GM03348 (cell line): ENCODE measurements at regions not wholly inside any gene's neighbourhood (a gene's known extent, or its start where the extent isn't known, plus 50 kb on each side); places are given as distances from the start of the nearest gene placed in this dataset.

Experiments
- DNase-seq: peaks from one replicate; pipeline ENCODE4 v3.0.0; 2012; ENCODE audit warnings: low spot score

DNA sequence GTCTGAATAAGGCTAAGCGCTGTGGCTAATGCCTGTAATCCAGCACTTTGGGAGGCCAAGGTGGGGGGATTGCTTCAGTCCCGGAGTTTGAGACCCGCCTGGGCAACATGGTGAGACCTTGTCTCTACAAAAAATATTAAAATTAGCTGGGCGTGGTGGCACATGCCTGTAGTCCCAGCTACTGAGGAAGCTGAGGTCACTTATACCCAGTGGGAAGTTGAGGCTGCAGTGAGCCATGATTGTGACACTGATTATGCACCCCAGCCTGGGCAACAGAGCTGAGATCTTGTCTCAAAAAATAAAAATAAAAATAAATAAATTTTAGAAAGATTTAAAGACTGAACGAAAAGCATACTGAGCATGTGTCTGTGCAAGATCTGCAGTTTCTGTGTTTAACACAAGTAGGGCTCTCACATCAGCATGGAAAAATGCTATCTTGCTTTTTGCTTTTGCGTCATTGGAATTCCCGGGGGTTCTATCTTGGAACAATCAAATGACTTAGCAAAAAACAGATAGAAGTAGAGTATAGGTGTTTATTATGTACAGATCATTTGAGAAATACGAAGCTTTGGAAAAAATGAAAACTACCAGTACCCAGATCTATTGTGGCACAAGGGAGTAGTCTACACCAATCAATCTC, 161.9 kb downstream of the CAPZA3 start:
- DNase-seq = no peak

DNA sequence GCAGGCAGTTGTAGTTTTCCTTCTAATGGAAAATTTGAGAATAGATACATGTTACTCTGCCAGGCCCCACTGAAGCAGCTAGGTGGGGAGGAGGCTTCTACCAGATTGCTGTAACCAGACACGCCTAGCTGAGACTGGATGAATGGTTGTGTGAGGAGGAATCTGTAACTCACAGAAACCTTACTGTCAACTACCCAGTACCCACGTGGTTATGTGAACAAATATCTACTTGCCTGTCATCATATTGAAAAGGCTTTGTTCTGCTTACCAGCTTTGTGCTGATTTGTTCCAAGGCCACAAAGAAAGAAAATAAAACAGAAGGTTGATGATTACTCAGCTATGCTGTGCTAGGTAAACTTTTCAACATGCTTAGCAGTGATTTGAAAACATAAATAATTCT, 167.2 kb downstream of the CAPZA3 start:
- DNase-seq = no peak

DNA sequence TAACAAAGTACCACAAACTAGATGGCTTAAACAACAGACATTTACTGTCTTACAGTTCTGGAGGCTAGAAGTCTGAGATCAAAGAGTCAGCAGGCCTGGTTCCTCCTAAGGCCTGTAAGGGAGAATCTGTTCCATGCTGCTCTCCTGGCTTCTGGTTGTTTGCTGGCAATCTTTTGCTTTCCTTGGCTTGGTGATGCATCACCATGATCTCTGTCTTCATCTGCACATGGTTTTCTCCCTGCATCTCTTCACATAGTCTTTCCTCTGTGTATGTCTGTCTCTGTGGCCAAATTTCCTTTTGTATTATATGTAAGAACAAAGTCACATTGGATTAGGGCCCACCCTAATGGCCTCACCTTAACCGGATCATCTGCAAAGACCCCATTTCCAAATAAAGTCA, 168.5 kb downstream of the CAPZA3 start:
- DNase-seq = no peak

DNA sequence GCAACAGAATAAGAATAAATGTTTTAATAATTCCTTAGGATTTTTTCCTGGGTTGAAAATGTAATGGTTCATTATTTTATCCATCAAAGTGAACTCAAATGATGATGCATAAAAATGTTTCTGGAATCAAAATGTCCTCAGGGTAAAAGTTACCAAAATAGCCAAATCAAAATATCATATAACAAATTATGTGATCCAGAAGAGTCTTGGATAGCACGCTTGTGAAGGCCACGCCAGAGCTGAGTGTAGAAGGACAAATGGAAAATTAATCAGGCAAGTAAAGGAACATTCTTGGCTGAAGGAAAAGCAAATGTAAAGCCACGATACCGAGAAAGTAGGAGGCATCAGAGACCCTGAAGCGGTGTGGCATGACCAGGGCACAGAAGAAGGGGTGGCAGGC, 169.2 kb downstream of the CAPZA3 start:
- DNase-seq = no peak

DNA sequence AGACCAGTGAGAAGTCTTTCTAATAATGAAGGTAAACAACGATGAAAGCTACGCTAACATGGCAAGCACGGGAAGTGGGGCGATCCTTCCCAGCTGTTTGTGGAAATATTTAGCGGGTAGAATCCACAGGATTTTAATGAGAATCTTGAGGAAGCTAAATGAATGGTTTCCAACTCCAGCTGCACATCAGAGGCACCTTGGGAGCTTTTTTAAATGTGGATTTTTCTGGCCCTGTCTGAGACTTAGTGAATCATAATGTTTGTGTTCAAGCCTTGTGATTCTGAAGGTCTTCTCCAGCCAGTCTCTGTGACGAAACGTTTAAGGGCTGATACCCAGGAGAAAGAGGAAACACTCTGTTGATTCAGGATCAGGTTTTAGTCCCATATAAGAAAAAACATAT, 169.8 kb downstream of the CAPZA3 start:
- no peak for DNase-seq

DNA sequence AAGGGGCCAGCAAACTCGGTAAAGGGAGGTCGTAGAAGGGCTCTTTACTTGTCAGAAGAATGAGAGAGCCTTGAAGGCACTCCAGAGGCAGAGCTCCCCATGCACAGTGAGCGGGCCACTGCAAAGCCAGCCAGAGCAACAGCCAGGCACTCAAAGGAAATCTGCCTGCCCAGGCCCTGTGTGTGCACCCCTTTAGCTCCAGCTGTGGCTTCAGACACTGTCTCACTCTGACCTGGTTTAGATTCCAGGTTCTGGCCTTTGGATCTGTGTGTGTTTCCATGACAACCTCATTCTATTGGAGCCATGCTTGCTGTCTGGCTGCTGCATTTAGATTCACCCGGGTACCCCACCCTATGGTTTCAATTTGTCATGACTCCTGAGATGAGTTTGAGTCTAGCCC, 170.3 kb downstream of the CAPZA3 start:
- no peak for DNase-seq

DNA sequence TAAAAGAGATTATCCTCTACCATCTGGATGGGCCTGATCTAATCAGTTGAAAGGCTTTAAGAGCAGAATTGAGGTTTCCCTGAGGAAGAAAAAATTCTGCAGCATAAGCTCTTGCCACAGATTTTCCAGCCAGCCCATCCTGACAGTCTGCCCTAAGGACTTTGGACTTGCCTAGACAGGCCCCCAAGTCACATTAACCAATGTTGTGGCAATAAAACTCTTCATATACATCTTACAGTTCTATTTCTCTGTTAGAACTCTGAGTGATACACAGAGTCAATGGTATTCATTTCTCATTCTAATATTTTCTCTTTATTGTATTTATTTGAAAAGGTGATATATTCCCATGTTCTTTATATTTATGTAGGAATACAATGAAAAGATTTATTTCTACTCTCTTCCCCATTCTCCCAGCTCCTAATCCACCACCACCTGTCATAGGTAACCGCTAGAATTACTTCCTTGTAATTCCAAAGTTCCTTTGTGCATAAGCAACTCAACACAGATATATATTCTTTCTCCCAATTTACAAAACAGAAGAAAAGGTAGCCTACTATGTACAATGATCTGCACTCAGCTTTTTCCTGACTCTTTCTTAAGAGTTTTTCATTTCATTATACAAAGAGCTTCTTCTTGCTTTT, 182.1 kb downstream of the CAPZA3 start:
- DNase-seq = no peak

DNA sequence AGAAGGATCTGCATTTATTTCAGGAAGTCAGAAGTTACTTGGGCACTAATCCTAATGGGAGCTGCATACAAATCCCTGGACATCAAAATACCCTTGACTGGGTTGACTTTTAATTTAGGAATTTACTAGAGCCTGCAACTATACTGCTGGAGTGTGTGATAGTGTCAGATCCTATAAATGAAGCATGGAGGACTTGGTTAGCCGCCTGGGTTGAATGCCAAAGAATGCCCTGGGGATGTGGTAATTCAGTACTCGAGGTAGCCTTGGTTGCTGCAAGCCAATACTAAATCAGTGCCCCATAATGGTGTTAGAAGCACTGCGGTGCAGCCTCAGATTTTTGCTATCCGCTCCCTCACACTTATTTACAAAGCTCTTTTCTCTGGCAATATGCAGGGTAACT, 184.9 kb downstream of the CAPZA3 start:
- DNase-seq = no peak

DNA sequence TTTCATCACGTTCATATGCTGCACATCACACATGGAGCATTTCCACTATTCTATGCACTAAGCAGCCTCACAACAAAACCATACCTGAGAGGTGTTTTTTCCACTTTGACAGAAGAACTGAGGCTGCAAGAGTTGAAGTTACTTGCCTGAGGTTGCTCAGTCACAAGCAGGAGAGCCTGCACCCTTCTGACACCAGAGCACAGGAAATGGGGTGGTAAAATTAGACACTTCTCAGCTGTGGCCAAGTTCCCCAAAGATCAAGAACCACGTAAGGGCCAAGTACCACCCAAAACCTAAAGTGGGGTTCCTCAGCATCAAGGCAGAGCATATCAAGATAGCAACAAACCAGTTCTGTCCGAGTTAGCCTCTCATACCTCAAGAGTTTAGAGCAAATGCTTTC, 185.8 kb downstream of the CAPZA3 start:
- DNase-seq = no peak

DNA sequence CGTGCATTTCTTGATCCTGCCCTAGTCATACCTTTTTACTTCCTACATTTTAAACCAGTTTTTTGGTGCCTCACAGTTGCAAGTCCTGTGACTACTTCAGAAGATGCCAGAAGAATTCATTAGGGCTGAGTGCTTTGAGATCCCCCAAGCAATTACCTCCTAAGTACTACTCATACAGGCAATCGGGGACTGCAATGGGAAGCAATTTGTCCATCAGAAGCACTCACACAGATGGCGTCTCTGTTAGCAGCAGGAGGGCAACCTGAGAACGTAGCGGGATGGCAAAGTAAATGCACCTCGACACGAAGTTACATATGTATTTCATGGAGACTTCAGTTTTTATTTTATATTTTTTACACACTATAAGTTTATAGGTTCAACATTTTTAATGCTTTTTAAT, 188.3 kb downstream of the CAPZA3 start:
- no peak for DNase-seq

DNA sequence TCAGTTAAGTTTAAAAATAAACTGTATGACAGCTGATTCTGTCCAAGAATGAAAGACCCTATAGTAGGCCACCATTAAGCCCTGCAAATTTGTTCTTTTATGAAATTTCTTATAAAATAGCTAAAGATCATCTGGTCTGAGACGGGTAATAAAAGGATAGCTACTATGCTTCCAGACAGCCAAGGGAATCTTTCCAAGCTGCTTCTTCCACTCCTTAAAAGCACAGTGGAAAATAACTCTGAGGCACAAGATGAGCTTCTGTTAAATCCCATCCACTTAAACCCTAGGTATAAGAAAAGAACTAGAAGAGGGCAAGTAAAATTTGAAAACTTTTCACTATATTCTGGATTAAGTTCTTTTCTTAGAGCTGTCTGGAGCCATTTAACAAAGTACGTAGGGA, 194.3 kb downstream of the CAPZA3 start:
- peak; percentile 10 for DNase-seq

DNA sequence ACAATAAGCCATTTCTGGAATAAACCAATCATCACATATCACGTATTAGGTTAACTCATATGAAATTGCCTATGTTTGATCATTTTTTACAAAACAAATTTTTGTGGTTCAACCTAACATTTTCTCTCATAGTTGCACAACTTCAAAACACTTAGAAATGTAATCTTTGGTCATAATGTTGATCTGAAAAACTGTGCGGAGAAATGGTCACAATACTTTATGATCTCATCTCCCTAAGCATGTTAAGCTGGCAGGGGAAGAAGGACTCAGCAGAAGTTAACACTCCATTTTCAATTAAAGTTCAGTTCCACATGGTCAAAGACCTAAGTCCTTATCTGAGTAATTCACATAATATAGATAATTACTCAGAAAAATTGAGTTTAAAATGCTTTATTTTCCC, 194.8 kb downstream of the CAPZA3 start:
- DNase-seq = peak; percentile 60

DNA sequence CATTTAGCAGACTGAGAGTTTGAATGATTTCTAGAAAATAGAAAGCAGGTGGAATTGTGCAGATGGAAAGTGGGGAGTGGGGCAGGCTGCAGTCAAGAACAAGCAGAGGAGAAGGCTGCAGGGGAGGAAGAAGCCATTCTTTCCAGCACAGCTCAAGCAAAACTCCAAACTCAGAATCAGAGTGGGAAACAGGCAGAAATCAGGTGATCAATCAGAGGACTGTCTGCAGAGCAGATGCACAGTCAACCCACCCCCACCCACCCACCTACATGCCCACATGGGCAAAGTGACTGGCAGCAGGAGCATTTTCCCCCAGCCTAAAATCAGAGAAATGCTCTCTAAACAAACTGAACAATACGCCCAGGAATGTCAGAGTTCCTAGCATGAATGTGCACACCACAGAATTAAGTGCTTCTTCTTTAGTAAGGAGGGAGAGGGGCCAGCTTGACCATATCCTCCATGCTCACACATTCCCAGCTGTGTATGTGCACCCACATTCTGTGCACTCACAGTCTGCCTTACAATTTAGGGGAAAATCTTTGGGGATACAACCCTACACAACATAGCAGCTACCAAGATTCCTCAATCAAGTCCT, 194.1 kb upstream of the PLEKHA5 start:
- no peak for DNase-seq

DNA sequence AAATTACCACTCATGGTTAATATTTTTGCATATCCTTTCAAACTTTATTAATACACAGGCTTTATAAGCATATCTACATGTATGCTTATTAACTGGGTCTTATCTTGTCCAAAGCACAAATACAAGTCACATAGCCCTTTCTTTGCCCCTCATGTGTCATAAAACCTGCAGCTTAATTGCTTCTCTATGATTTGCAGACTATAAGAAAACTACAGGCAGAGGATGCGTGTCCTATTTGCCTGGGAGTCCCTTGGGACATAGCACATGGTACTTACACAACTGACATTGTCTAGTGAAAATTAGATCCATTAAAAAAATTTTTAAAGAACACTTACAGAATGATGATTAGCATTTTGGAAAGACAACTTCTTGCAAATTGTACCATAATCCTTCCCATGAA, 190.5 kb upstream of the PLEKHA5 start:
- no peak for DNase-seq

DNA sequence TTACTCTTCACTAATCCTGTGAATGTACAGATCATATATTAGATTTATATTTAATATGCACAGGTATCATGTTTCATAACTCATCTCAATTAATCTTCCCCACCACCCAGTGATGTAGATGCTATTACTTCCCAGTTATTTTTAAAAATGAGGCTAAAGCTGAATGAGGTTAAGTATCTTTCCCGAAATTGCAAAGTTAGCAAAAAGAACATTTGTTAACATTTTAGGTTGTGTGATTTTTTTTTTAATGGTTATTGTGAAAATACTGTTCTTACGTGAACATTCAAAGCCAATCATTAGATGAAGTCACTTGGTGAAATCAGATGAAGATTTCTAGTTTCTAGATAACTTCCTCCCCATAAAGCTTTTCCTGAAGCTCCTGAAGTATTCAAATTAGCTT, 186.9 kb upstream of the PLEKHA5 start:
- DNase-seq = no peak

DNA sequence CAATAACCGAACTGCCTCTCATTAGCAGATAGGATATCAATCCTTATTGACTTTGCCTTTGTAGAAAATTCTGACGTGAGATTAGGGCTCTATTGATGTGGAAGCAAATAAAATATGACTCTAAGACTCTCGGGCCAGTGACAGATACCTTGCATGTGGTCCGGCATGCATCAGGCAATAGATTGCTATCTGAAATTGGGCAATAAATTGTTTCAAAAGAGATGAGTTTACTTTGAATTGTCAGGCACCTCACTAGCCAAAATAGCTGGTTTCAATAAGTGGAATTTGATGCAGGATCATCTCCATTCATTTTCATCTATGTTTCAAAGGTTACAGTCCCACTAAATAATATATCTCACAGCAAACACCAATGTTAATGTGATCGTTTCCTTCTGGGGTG, 186.3 kb upstream of the PLEKHA5 start:
- no peak for DNase-seq

DNA sequence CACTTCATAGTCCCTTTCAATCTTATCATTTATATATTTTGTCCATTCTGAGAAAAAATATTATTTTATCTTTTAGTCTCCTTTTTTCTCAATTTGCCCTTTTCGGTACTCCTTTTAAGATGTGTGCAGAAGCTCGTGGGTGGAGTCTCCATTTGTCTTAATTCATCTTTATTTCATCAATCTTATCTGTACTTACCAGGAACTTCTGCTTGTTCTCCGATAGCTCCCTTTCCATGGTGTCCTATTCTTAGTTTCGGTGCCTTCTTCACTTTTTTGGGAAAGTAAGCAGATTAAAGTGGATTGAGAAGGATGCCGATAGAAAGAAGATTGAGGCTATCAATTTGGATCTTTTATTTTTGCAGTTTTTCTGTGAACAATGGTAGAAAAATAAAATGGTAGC, 183.4 kb upstream of the PLEKHA5 start:
- DNase-seq = no peak

DNA sequence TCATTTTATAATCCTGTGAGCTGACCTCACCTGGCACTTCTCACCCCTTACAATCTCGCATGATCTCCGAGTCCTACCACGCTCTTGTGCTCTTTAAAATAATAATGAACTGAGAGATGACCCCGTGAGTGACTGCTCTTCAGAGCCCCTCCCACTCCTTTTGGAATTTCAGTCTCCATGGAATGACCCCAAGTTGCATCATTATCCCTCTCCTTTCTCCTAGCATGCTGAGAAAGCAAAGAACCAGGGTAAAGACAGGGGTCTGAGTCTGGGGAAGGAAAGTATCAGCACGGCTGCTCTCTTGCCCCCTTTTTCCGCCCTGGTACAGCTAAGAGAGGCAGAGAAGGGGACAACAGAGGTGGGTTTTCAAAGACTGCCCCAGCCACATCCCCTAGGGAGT, 178.3 kb upstream of the PLEKHA5 start:
- DNase-seq = no peak

DNA sequence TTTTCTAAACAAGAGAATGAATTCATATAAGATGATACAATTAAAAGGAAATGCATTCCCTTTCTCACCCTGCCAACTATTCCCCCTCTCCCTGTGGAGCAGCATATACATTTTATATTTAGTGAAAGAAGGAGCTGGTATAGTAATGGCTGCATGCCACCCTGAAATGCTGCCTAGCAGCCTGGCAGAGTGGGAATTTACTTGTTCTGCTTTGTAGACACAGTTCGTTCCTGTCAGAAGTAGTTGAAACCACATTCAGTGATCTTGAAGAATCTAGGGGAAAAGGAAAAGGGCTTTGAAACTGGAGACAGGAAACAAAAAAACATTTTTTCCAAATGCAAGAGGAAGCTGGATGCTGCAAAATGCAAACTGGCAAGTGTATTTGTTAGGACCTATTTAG, 176.0 kb upstream of the PLEKHA5 start:
- DNase-seq = no peak

DNA sequence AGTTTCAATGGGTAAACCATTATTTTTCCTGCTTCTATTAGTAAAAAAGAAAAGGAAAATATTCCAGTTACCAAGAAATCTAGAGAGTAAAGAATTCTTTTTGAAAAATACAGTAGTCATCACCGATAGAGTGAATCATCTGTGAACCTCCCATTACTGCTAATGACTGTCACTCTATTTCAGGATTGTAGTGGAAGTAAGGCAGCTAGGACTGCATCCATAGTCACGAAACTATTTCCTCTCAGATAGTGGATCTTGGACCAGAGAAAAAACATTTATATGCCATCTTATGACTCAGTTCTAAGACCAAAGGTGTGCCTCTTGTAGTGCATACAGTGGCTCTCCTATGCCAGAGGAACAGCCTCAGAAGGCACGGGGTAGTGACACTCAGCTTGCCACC, 173.9 kb upstream of the PLEKHA5 start:
- DNase-seq = peak; percentile 43

DNA sequence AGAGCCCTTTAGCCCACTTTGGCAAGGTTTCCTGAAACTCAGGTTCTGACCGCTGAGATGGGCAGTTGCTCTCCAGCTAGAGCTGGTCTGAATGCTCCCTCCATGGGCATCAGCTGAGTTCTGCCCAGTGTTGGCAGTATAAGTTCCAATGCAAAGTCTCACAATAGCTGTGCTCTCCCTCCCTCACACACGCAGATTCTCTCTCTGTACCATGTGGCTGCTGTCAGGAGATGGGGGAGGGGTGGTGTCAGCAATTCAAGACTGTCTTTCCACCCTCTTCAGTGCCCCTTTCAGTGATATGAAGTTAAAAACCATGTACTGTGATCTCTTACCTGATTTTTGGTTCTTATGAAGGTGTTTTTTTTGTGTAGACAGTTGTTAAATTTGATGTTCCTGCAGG, 164.3 kb upstream of the PLEKHA5 start:
- DNase-seq = no peak

DNA sequence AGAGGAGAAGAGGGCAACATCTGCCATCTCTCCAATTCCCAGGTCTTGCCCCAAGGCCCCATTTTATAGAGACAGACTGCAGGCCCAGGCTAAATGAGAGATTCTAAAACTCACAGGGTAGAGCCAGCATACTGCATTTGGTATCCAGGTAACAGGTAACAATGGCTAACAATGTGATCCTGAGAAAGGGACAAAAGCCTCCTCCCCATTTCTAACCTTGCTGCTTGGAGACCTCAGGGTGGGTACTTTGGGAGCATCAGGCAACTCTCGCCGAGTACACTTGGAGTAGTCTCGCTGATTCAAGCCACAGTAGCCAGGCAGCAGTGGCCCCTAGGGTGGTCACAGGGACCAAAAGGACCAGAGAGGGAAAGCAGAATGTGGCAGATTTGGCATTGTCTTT, 162.6 kb upstream of the PLEKHA5 start:
- DNase-seq = no peak

DNA sequence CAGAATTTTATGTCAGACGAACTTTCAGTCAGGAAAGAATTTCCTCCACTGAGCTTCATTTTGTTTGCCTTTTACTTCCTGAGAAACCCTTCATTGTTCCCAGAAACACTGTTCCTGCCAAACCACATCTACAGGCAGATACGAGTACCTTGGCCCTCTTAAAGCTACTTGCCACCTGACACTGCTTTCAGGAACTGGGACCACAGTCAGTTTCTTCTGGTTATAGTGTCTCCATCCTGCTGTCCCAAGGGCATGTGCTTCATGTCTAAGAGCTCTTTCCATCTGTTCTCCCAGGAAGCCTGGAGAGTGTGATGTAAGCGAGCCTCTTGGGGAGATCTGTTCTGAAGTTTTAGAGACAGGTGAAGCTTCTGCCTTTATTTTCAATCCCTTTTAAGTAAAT, 161.7 kb upstream of the PLEKHA5 start:
- no peak for DNase-seq

DNA sequence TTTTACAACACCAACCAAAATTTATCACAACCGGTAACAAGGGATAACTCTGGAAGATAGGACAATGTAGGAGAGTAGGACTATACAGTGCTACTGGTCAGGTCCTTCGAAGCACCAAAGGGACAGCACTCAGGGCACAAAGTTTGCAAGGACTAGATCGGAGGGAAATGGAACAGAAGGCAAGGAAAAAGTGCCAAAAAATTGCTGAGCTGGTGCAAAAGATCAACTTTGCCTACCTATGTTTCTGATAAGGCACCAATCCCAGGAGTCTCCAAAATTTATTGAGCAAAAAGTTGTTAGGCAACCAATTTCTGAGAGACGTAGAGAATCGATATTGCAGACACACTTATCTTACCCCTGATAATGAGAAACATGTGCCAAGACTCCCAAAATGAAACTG, 160.0 kb upstream of the PLEKHA5 start:
- DNase-seq = no peak
